Thyroid gland (tissue), 4 donors: ENCODE measurements at regions not wholly inside any gene's neighbourhood (a gene's known extent, or its start where the extent isn't known, plus 50 kb on each side); places are given as distances from the start of the nearest gene placed in this dataset.

ENCODE experiments used
- DNase-seq, 2 donors: peaks; one replicate each; pipeline ENCODE4 v3.0.0-alpha.2; 2019
- H3K27ac ChIP-seq, 3 donors: fragments of 200-600 bp; sonication (generic); 1 replicate in 2 of 3; 2 replicates in 1 of 3; pipeline ENCODE4 v1.5.1; 2016 to 2019; ENCODE audit warnings: mild to moderate bottlenecking in 1 of 3, moderate library complexity in 1 of 3
- H3K27me3 ChIP-seq: fragments of 200-600 bp; sonication (generic); one replicate; pipeline ENCODE4 v1.5.1; 2019
- H3K36me3 ChIP-seq, 2 donors: fragments of 200-600 bp; sonication (generic); one replicate each; pipeline ENCODE4 v1.5.1; 2016 to 2019
- H3K4me1 ChIP-seq, 2 donors: fragments of 200-600 bp; sonication (generic); one replicate each; pipeline ENCODE4 v1.5.1; 2017 to 2019
- H3K4me3 ChIP-seq, 3 donors: fragments of 200-600 bp; sonication (generic); replicated peaks in 1 of 3; 1 replicate in 2 of 3; 2 replicates in 1 of 3; pipeline ENCODE4 v1.5.1; 2016; ENCODE audit warnings: mild to moderate bottlenecking in 1 of 3
- H3K9me3 ChIP-seq: fragments of 200-600 bp; sonication (generic); one replicate; pipeline ENCODE4 v1.5.1; 2017
- CTCF ChIP-seq, 6 experiments: fragments of 200-600 bp in 3 of 6; fragments of 450-650 bp in 3 of 6; sonication (generic) in 3 of 6; IDR thresholded peaks; one replicate each; pipeline ENCODE4 v1.5.1; 2016 to 2019; ENCODE audit warnings: antibody characterized with exemption in 6 of 6, mild to moderate bottlenecking in 2 of 6, inconsistent platforms in 1 of 6, moderate library complexity in 1 of 6
- POLR2A ChIP-seq, 2 donors: fragments of 450-650 bp; IDR thresholded peaks; one replicate each; pipeline ENCODE4 v1.6.1; 2017; ENCODE audit warnings: antibody characterized with exemption in 2 of 2, mild to moderate bottlenecking in 2 of 2, moderate library complexity in 1 of 2
- WGBS, 2 donors: methylation state at CpG; one replicate each; pipeline ENCODE4 v1.1.5; 2017; 5-methylcytosine and 5-hydroxymethylcytosine counted together
- intact Hi-C: fragments of 100-400 bp; cut with DNase I; formaldehyde crosslinking; loops from one replicate; pipeline ENCODE4 v1.15.1; 2023

GRCh38 chr15:95407534-95407933 is 923.0 kb upstream of the NR2F2 start:
- H3K4me3 ChIP-seq, result no peak overlapping the region
- H3K27me3 ChIP-seq, result no peaks in the 10 kb centered on the region
- DNase-seq, result no peak
- H3K9me3 ChIP-seq, result no peaks in the 10 kb centered on the region
- H3K4me1 ChIP-seq, result no peaks in the 10 kb centered on the region
- H3K27ac ChIP-seq, result no peak overlapping the region
- intact Hi-C loops, result no loop called here
- TF ChIP-seq CTCF (IDR thresholded peaks at IDR 0.05) (no peak), POLR2A (IDR thresholded peaks at IDR 0.05) (no peak)
- no peaks in the 10 kb centered on the region for H3K36me3 ChIP-seq

DNA sequence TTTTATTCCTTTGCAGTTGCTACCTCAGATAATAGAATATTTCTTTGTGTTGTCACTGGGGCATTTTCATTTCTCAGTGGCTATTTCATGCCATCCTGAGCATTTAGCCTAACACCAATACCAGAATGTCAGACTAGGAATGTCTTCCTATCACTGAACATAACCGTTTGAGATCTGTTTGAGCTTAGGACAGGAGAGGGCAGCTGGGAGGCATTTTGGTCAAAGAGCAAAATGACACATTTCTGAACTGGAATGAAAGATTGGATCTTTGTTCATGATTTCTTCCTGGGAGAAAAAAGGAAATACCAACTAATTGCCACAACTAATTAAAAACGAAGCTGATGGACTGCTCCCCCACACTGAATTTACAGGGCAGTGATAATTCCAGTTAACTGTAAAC is 921.3 kb upstream of the NR2F2 start:
- 43 to 44% methylated on average over 2 of the region's 2 CpGs for WGBS, 2 donors

GRCh38 chr15:95409626-95410310 is 920.7 kb upstream of the NR2F2 start:
- WGBS, 2 donors, result 47 to 50% methylated on average over 4 of the region's 4 CpGs
- H3K36me3 ChIP-seq, result no peaks in the 10 kb centered on the region
- intact Hi-C loops, result no loop called here

More for the DNA sequence above, 921.3 kb upstream of the NR2F2 start:
- Histone ChIP-seq H3K9me3 (no peaks in the 10 kb centered on the region), H3K36me3 (no peaks in the 10 kb centered on the region), H3K27ac (no peak overlapping the region), H3K4me1 (no peaks in the 10 kb centered on the region), H3K4me3 (no peak overlapping the region), H3K27me3 (no peaks in the 10 kb centered on the region)
- no peak for DNase-seq
- no peak for TF ChIP-seq POLR2A (IDR thresholded peaks at IDR 0.05)
- no peak for TF ChIP-seq CTCF (IDR thresholded peaks at IDR 0.05)
- intact Hi-C loops, result no loop called here

DNA sequence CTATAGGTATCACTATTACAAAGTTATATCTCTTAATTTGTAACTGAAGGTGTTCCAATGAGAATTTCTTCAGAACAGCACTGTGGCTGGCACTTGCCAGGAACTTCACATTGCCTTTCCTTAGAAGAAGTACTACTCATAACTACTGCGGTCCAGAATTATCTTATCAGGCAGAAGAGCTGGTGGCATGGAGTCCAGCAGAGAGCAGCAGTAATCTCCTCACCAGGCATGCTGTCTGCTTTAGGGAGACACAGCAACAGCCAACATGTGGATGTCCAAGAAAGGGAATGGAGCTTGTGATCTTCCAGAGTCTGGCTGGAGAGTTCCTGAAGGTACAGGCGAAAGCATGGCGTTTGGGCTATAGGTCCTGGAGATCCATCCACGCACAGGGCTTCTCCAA is 919.7 kb upstream of the NR2F2 start:
- no peaks in the 10 kb centered on the region for H3K36me3 ChIP-seq
- no peaks in the 10 kb centered on the region for H3K4me1 ChIP-seq
- 93 to 97% methylated on average over 4 of the region's 4 CpGs for WGBS, 2 donors
- no peak overlapping the region for H3K4me3 ChIP-seq
- intact Hi-C loops, result no loop called here
- H3K27me3 ChIP-seq, result no peaks in the 10 kb centered on the region
- TF ChIP-seq POLR2A (IDR thresholded peaks at IDR 0.05) (no peak), CTCF (IDR thresholded peaks at IDR 0.05) (no peak)
- DNase-seq, result no peak
- no peaks in the 10 kb centered on the region for H3K9me3 ChIP-seq
- H3K27ac ChIP-seq, result no peak overlapping the region

More at GRCh38 chr15:95409626-95410310, 920.7 kb upstream of the NR2F2 start:
- Histone ChIP-seq H3K4me3 (no peak overlapping the region), H3K4me1 (no peaks in the 10 kb centered on the region), H3K27ac (no peak overlapping the region), H3K27me3 (no peaks in the 10 kb centered on the region), H3K9me3 (no peaks in the 10 kb centered on the region)
- DNase-seq, result no peak
- TF ChIP-seq POLR2A (IDR thresholded peaks at IDR 0.05), result no peak
- no peak for TF ChIP-seq CTCF (IDR thresholded peaks at IDR 0.05)

- no peak for DNase-seq
- Histone ChIP-seq H3K27me3 (no peaks in the 10 kb centered on the region), H3K4me1 (no peaks in the 10 kb centered on the region), H3K27ac (peak overlapping the region in 2 of 3 donors; percentile 12 to 28), H3K9me3 (no peaks in the 10 kb centered on the region), H3K36me3 (no peaks in the 10 kb centered on the region), H3K4me3 (no peak overlapping the region)
- TF ChIP-seq POLR2A (IDR thresholded peaks at IDR 0.05), result no peak
- TF ChIP-seq CTCF (IDR thresholded peaks at IDR 0.05), result no peak
- intact Hi-C loops, result no loop called here
- WGBS, 2 donors, result 44 to 56% methylated on average over 3 of the region's 3 CpGs
Observed at GRCh38 chr15:95416576-95416975, 913.9 kb upstream of the NR2F2 start.
